T1000 (cell line): ENCODE measurements at regions not wholly inside any gene's neighbourhood (a gene's known extent, or its start where the extent isn't known, plus 50 kb on each side); places are given as distances from the start of the nearest gene placed in this dataset.
"Not testable (repeated sequence)": the region's sequence is repeated elsewhere in the genome, so short reads cannot be mapped to it uniquely, and the experiment has no call there.

ENCODE experiments used
- DNase-seq: peaks from one replicate; lab custom pipeline; 2025; ENCODE audit warnings: mixed read lengths; lab: John Stamatoyannopoulos, UW

- DNase-seq, result not testable (repeated sequence)
These were observed 95.3 kb downstream of the TMEM121 start for GRCh38 chr14:105621479-105622328.

GRCh38 chr14:105622329-105622955 lies 96.1 kb downstream of the TMEM121 start:
- no peak for DNase-seq

GRCh38 chr14:105623178-105623577 lies 96.8 kb downstream of the TMEM121 start:
- not testable (repeated sequence) for DNase-seq

GRCh38 chr14:105624346-105624745 lies 98.0 kb downstream of the TMEM121 start:
- not testable (repeated sequence) for DNase-seq

GRCh38 chr14:105624749-105625434 lies 98.5 kb downstream of the TMEM121 start:
- not testable (repeated sequence) for DNase-seq

GRCh38 chr14:105625448-105625847 lies 99.1 kb downstream of the TMEM121 start:
- DNase-seq, result not testable (repeated sequence)

GRCh38 chr14:105626111-105626510 lies 99.7 kb downstream of the TMEM121 start:
- not testable (repeated sequence) for DNase-seq

GRCh38 chr14:105626651-105627050 lies 100.3 kb downstream of the TMEM121 start:
- DNase-seq, result not testable (repeated sequence)

GRCh38 chr14:105627287-105627686 lies 100.9 kb downstream of the TMEM121 start:
- DNase-seq, result not testable (repeated sequence)

- DNase-seq, result no peak
These were observed 101.3 kb downstream of the TMEM121 start for GRCh38 chr14:105627701-105628100.

GRCh38 chr14:105628126-105628525 lies 101.7 kb downstream of the TMEM121 start:
- DNase-seq, result not testable (repeated sequence)

- DNase-seq, result not testable (repeated sequence)
These were observed 102.2 kb downstream of the TMEM121 start for GRCh38 chr14:105628531-105629067.

- not testable (repeated sequence) for DNase-seq
These were observed 102.9 kb downstream of the TMEM121 start for GRCh38 chr14:105629091-105629885.

- DNase-seq, result no peak
These were observed 103.5 kb downstream of the TMEM121 start for GRCh38 chr14:105629886-105630215.

- not testable (repeated sequence) for DNase-seq
These were observed 104.0 kb downstream of the TMEM121 start for GRCh38 chr14:105630293-105630934.

GRCh38 chr14:105630935-105631779 lies 104.8 kb downstream of the TMEM121 start:
- not testable (repeated sequence) for DNase-seq

- DNase-seq, result no peak
These were observed 105.6 kb downstream of the TMEM121 start for GRCh38 chr14:105632010-105632409.

GRCh38 chr14:105633596-105633995 lies 107.2 kb downstream of the TMEM121 start:
- DNase-seq, result not testable (repeated sequence)

- no peak for DNase-seq
These were observed 109.2 kb downstream of the TMEM121 start for GRCh38 chr14:105635560-105635959.

GRCh38 chr14:105636021-105636420 lies 109.6 kb downstream of the TMEM121 start:
- DNase-seq, result not testable (repeated sequence)
